Activated naive CD4-positive, alpha-beta T cell treated with anti-CD3 and anti-CD28 coated beads for 36 hours (primary cell): ENCODE measurements at regions not wholly inside any gene's neighbourhood (a gene's known extent, or its start where the extent isn't known, plus 50 kb on each side); places are given as distances from the start of the nearest gene placed in this dataset.

Experiments
- CTCF ChIA-PET: fragments of 350-600 bp; sonication (Branson Sonifier 250); formaldehyde crosslinking; loops from one replicate; lab custom pipeline; 2021; ENCODE audit warnings: antibody characterized with exemption; lab: Charles Lee
- DNase-seq: peaks from one replicate; pipeline ENCODE4 v3.0.0-alpha.2; 2020
- H3K27ac Mint-ChIP-seq: one replicate; pipeline ENCODE4 v1.8.0; 2021; ENCODE audit warnings: mild to moderate bottlenecking, mixed read lengths
- H3K27me3 Mint-ChIP-seq: one replicate; pipeline ENCODE4 v1.8.0; 2021; ENCODE audit warnings: low read depth, mixed read lengths
- H3K36me3 Mint-ChIP-seq: one replicate; pipeline ENCODE4 v1.8.0; 2021; ENCODE audit warnings: low read depth, mixed read lengths
- H3K4me1 Mint-ChIP-seq: one replicate; pipeline ENCODE4 v1.8.0; 2021; ENCODE audit warnings: low read depth, mixed read lengths
- H3K4me3 Mint-ChIP-seq: one replicate; pipeline ENCODE4 v1.8.0; 2021; ENCODE audit warnings: mild to moderate bottlenecking, moderate library complexity, mixed read lengths
- H3K9me3 Mint-ChIP-seq: one replicate; pipeline ENCODE4 v1.8.0; 2021; ENCODE audit warnings: mixed read lengths
- intact Hi-C: fragments of 100-400 bp; cut with micrococcal nuclease; formaldehyde crosslinking; loops from one replicate; pipeline ENCODE4 v1.15.1; 2023

GRCh38 chr2:136210822-136211221, 92.9 kb upstream of the CXCR4 start:
- CTCF ChIA-PET: no interaction called here
- DNase-seq: no peak
- H3K27me3 Mint-ChIP-seq: no peaks in the 10 kb centered on the region
- H3K27ac Mint-ChIP-seq: no peak overlapping the region
- intact Hi-C loops: loop anchor here (5.0 kb wide), 2 partner anchors 224 to 264 kb away; partner anchors contain the start of gene DARS1
- no peak overlapping the region for H3K4me3 Mint-ChIP-seq
- H3K4me1 Mint-ChIP-seq: peaks cover 57% of the 10 kb centered on the region
- peaks cover 15% of the 10 kb centered on the region for H3K9me3 Mint-ChIP-seq
- H3K36me3 Mint-ChIP-seq: peaks cover 4% of the 10 kb centered on the region

GRCh38 chr2:136210455-136210805, 92.5 kb upstream of the CXCR4 start:
- CTCF ChIA-PET: no interaction called here
- intact Hi-C loops: loop anchor here (5.0 kb wide), 2 partner anchors 223 to 263 kb away; partner anchors contain the start of gene DARS1

DNA sequence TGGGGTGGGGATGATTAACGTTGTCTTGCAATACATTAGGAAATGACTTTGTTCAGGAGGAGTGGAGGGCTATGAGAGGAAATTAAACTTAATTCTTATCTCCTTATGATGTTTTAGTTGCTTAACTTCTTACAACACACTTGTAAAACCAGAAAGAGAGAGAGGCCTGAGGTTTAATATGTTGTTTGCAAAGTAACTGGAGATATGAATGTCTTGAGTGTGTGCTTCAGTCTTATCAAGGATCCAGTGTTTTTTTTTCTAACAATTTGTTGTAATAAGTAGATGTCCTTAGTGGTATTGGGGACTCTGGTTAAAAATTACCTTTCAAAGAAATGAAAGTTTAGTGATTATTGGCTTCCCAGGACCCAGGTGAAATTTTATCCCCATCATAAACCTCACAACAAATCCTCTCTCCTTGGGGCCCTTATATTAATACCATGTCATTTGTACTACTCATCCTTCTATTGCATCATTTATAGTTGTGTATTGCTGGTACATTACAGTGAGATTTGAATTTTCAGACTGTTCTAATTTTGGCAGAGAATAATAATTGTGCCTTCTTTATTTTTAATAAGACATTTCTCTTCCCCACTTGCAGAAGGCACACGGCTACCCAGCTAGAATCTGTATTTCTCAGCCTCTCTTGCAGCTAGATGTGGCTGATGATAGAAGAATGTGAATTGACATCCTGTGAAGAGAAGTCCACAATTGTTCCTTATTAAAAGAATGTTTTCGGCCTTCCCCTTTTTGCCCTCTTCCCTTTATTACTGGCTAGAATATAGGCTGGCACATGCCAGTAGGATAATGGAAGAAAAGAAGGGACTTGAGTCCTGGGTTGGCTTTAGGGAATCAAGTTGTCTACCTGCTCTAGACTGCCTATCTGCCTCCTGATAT, 91.9 kb upstream of the CXCR4 start:
- peaks cover 15% of the 10 kb centered on the region for H3K9me3 Mint-ChIP-seq
- peaks cover 57% of the 10 kb centered on the region for H3K4me1 Mint-ChIP-seq
- no peak overlapping the region for H3K27ac Mint-ChIP-seq
- CTCF ChIA-PET: no interaction called here
- peaks cover 4% of the 10 kb centered on the region for H3K36me3 Mint-ChIP-seq
- H3K4me3 Mint-ChIP-seq: no peak overlapping the region
- H3K27me3 Mint-ChIP-seq: no peaks in the 10 kb centered on the region
- intact Hi-C loops: loop anchor here (5.0 kb wide), 2 partner anchors 223 to 263 kb away; partner anchors contain the start of gene DARS1
- DNase-seq: no peak

More at GRCh38 chr2:136210455-136210805, 92.5 kb upstream of the CXCR4 start:
- no peak overlapping the region for H3K4me3 Mint-ChIP-seq
- no peak overlapping the region for H3K27ac Mint-ChIP-seq
- no peaks in the 10 kb centered on the region for H3K27me3 Mint-ChIP-seq
- peaks cover 57% of the 10 kb centered on the region for H3K4me1 Mint-ChIP-seq
- no peak for DNase-seq
- H3K36me3 Mint-ChIP-seq: peaks cover 4% of the 10 kb centered on the region
- H3K9me3 Mint-ChIP-seq: peaks cover 15% of the 10 kb centered on the region

DNA sequence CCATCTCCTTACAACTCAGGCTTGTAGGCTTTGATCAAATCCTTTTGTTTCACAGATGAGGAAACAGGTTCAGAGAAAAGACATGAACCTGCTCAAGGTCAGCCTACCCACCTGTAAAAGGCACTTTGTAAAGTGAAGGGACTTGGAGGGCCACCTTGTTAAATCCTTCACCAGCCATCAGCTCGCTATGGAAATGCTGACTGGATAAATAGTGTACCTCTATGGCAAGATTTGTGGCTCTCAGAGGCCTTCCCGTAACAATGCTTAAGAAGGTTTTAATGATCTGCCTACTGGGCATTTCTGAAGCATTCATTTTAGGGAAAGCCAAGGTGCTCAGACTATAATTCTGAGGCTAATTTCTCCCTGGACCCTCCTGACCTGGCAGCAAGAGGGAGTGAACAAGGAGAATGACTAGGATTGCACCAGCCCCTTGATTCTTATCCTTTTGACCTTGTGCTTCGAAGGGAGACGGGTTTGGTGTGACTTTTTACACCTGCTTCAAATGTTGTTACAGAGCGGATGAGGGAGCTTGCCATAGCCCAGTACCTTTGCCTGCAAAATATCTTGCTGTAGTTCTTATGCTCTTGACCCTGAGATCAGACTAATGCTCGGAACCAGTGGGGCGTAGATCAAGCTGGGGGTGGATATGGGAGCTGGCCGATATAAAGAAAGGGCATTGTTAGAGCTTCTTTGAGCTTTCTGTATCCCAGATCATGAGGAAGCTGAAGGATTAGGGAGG, 90.9 kb upstream of the CXCR4 start:
- Mint-ChIP-seq H3K27ac (no peak overlapping the region), H3K4me3 (no peak overlapping the region), H3K36me3 (peaks cover 4% of the 10 kb centered on the region), H3K27me3 (no peaks in the 10 kb centered on the region), H3K9me3 (peaks cover 15% of the 10 kb centered on the region), H3K4me1 (peaks cover 55% of the 10 kb centered on the region)
- CTCF ChIA-PET: no interaction called here
- intact Hi-C loops: no loop called here
- no peak for DNase-seq

DNA sequence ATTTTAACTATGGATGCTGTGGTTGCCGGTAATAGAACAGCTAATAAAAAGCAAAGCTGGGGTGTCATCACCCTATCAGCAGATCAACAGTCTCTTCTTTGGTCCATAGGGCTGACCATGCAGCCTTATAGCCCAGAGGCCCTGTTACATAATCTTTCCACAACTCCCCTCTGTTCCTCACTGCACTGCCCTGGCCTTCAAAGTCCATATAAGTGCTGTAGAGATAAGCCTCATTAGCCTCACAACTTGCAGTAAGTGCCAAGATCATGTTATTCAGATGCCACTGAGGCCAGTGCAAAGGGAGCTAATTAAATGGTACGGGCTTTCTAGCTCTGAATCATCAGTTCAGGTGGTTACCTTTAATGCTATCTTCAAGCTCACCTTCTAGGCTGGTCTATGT, 89.7 kb upstream of the CXCR4 start:
- CTCF ChIA-PET: interaction anchor here (0.5 to 1.5 kb wide), 3 partner anchors 9 to 171 kb away, joined by 3 to 5 read pairs (median 3); no protein-coding TSS in a partner anchor
- peaks cover 43% of the 10 kb centered on the region for H3K4me1 Mint-ChIP-seq
- peak overlapping the region; percentile 86 for H3K27ac Mint-ChIP-seq
- no peak overlapping the region for H3K4me3 Mint-ChIP-seq
- peaks cover 18% of the 10 kb centered on the region for H3K9me3 Mint-ChIP-seq
- DNase-seq: no peak
- H3K27me3 Mint-ChIP-seq: no peaks in the 10 kb centered on the region
- intact Hi-C loops: loop anchor here (1.0 to 2.0 kb wide), 7 partner anchors 31 to 168 kb away; no protein-coding TSS in a partner anchor
- peaks cover 7% of the 10 kb centered on the region for H3K36me3 Mint-ChIP-seq

DNA sequence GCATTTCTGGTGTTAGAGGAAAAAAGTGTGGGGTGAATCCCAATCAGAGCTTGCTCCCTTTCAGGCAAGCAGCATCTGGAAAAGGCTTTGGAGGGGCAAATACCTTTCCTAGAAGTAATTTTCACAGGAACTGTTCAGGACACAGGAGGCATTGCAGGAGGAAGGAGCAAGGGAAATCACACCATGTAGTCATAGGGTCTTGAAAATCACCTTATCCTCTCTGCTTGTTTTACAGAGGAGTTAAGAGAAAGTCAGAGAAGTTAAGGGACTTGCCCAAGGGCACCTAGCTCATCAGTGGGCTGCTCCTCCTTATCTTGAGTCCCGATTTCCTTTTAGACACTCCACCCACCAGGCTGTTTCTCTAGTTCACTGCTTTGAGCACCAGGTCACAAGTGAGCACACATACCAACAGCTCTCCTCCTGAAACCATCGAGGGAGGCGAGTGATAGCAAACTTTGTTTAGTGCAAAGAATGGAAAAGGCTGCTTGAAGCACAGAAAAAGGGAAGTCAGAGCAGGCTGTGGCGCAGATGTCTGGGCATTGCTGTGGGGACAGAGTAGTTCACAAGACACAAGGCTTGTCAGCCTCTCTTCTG, 89.2 kb upstream of the CXCR4 start:
- intact Hi-C loops: loop anchor here (1.0 to 2.0 kb wide), 7 partner anchors 31 to 168 kb away; no protein-coding TSS in a partner anchor
- CTCF ChIA-PET: interaction anchor here (0.6 to 1.5 kb wide), 3 partner anchors 9 to 172 kb away, joined by 3 to 5 read pairs (median 3); no protein-coding TSS in a partner anchor
- no peak overlapping the region for H3K4me3 Mint-ChIP-seq

DNA sequence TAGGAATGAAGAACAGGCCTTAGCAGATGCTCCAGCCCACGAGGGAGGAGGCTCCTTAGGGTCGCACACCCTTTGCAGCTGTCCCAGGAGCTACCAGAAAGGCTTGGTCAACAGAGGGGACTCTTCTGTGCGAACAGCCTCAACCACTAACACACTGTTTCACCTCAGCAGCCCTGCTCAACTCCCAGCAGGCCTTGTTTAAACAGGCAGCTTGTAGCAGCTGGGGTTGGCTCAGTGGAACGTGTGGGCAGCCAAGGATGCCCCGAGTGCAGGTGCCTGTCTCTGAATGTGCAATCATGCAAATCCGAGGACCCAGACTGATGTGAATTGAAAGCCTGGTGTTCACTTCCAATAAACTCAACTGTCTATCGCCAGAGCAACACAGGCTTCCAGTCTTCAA, 88.7 kb upstream of the CXCR4 start:
- H3K27ac Mint-ChIP-seq: peak overlapping the region; percentile 86
- H3K27me3 Mint-ChIP-seq: no peaks in the 10 kb centered on the region
- peaks cover 8% of the 10 kb centered on the region for H3K36me3 Mint-ChIP-seq
- peaks cover 24% of the 10 kb centered on the region for H3K9me3 Mint-ChIP-seq
- H3K4me1 Mint-ChIP-seq: peaks cover 32% of the 10 kb centered on the region
- CTCF ChIA-PET: interaction anchor here (0.6 to 1.5 kb wide), 4 partner anchors 10 to 173 kb away, joined by 3 to 5 read pairs (median 3); no protein-coding TSS in a partner anchor
- no peak overlapping the region for H3K4me3 Mint-ChIP-seq
- peak; percentile 75 for DNase-seq
- intact Hi-C loops: loop anchor here (1.0 to 2.0 kb wide), 7 partner anchors 32 to 169 kb away; no protein-coding TSS in a partner anchor

More for the DNA sequence above, 89.2 kb upstream of the CXCR4 start:
- Mint-ChIP-seq H3K9me3 (peaks cover 22% of the 10 kb centered on the region), H3K27me3 (no peaks in the 10 kb centered on the region), H3K27ac (peak overlapping the region; percentile 86), H3K4me1 (peaks cover 37% of the 10 kb centered on the region), H3K36me3 (peaks cover 8% of the 10 kb centered on the region)
- DNase-seq: peak; percentile 61

DNA sequence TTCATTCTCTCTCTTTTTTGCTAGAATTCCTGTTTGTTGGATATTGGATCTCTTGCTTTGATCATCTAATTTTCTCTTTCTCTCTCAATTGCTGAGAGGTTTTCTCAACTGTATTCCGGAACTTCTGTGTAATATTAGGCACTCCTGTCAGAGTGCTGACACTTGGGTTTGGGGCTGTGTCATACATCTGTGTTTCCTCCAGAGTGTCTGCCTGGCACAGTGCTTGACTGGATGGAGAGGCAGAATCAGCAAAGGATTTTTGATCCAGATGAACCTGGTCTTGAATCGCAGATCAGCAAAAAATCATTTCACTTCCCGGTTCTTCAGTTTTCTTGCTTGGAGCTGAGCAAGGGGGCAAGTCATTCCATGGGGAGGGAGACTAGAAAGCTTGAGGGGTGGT, 87.7 kb upstream of the CXCR4 start:
- CTCF ChIA-PET: interaction anchor here (0.6 to 1.0 kb wide), 2 partner anchors 164 to 367 kb away, joined by 3 read pairs; no protein-coding TSS in a partner anchor
- peaks cover 23% of the 10 kb centered on the region for H3K4me1 Mint-ChIP-seq
- peaks cover 23% of the 10 kb centered on the region for H3K9me3 Mint-ChIP-seq
- H3K27me3 Mint-ChIP-seq: no peaks in the 10 kb centered on the region
- peaks cover 6% of the 10 kb centered on the region for H3K36me3 Mint-ChIP-seq
- no peak overlapping the region for H3K4me3 Mint-ChIP-seq
- intact Hi-C loops: loop anchor here (2.0 kb wide), 1 partner anchor 155 kb away; no protein-coding TSS in a partner anchor
- H3K27ac Mint-ChIP-seq: no peak overlapping the region
- no peak for DNase-seq

- Mint-ChIP-seq H3K36me3 (peaks cover 6% of the 10 kb centered on the region), H3K27me3 (no peaks in the 10 kb centered on the region), H3K4me1 (peaks cover 21% of the 10 kb centered on the region), H3K27ac (no peak overlapping the region), H3K9me3 (peaks cover 19% of the 10 kb centered on the region), H3K4me3 (no peak overlapping the region)
- intact Hi-C loops: no loop called here
- no peak for DNase-seq
- CTCF ChIA-PET: no interaction called here
Observed at GRCh38 chr2:136204971-136205370, 87.0 kb upstream of the CXCR4 start.

GRCh38 chr2:136195226-136195625, 77.3 kb upstream of the CXCR4 start:
- CTCF ChIA-PET: no interaction called here
- peaks cover 2% of the 10 kb centered on the region for H3K9me3 Mint-ChIP-seq
- no peaks in the 10 kb centered on the region for H3K4me1 Mint-ChIP-seq
- H3K4me3 Mint-ChIP-seq: no peak overlapping the region
- no peak overlapping the region for H3K27ac Mint-ChIP-seq
- no peaks in the 10 kb centered on the region for H3K27me3 Mint-ChIP-seq
- H3K36me3 Mint-ChIP-seq: no peaks in the 10 kb centered on the region
- DNase-seq: no peak
- intact Hi-C loops: no loop called here

DNA sequence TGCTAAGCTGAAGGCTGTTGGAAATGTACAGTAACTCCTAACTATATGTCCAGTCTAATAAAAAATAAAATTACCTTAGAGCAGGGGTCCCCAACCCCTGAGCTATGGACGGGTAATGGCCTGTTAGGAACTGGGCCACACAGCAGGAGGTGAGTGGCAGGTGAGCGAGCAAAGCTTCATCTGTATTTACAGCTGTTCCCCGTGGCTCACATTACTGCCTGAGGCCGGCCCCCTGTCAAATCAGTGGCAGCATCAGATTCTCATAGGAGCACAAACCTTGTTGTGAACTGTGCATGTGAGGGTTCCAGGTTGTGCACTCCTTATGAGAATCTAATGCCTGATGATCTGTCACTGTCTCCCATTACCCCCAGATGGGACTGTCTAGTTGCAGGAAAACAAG, 73.1 kb upstream of the CXCR4 start:
- Mint-ChIP-seq H3K27ac (no peak overlapping the region), H3K4me1 (no peaks in the 10 kb centered on the region), H3K27me3 (no peaks in the 10 kb centered on the region), H3K4me3 (no peak overlapping the region), H3K36me3 (no peaks in the 10 kb centered on the region), H3K9me3 (no peaks in the 10 kb centered on the region)
- intact Hi-C loops: no loop called here
- CTCF ChIA-PET: interaction anchor here (0.6 kb wide), 1 partner anchor 189 kb away, joined by 3 read pairs; no protein-coding TSS in a partner anchor
- DNase-seq: no peak
